Forelimb muscle (tissue), 1 donor: ENCODE measurements at regions not wholly inside any gene's neighbourhood (a gene's known extent, or its start where the extent isn't known, plus 50 kb on each side); places are given as distances from the start of the nearest gene placed in this dataset.
"Not testable (repeated sequence)": the region's sequence is repeated elsewhere in the genome, so short reads cannot be mapped to it uniquely, and the experiment has no call there.

Experiments used
- DNase-seq: peaks from one replicate; pipeline ENCODE4 v3.0.0-alpha.2; 2013; ENCODE audit warnings: low read depth

DNA sequence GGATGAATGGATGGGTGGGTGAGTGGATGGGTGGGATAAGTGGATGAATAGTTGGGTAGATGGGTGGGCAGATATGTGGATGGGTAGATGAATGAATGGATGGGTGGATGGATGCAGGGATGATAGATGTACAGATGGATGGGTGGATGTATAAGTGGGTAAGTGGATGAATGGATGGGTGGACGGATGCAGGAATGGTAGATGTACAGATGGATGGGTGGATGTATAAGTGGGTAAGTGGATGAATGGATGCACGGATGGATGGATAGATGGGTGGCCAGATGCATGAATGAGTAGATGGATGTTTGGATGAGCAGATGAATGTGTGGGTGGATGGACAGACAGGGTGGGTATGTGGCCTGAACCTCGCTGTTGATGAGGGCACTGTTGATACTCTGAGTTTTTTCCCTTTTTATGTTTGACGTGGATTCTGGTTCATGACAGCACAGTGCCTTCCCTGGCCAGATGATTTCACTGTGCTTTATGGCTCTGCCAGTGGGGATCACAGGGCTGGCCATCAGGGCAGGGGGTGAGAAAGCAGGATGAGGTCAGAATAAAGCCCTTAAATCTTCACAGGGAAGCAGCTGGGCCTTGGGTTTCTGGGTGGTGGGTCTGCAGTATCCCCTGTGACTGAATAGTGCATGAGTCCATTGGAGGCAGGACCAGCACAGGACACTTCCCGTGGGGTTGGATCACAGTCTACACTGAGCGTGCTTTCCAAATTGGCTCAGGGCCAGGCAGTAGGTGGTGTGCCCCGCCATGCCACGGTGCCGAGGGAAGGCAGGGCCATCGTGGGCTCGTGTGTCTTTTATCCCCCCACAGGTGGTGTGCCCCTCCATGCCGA lies 213.2 kb downstream of the BANP start:
- DNase-seq, result not testable (repeated sequence)

DNA sequence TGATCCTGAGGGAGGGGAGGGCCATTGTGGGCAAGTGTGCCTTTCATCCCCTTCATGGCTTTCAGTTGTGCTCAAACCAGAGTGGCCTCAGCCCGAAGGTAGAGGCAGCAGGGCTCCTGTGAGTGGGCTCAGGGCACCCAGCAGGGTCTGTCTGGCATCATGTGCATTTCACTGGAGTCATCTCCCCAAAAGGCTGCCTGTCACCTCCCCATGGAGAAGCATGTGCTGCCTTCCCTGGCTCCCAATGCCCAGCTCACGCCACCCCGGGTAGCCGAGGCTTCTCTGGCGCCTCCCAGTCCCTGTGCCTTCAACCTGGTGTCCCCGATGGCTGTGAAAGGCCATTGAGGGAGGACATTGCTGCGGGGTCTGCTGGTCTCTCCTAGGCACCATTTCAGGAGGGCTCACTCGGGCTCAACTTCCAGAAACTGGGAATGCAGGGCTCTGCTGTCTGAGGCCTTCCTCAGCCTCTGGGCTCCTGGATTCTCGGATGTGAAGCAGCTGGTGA lies 213.9 kb downstream of the BANP start:
- not testable (repeated sequence) for DNase-seq

DNA sequence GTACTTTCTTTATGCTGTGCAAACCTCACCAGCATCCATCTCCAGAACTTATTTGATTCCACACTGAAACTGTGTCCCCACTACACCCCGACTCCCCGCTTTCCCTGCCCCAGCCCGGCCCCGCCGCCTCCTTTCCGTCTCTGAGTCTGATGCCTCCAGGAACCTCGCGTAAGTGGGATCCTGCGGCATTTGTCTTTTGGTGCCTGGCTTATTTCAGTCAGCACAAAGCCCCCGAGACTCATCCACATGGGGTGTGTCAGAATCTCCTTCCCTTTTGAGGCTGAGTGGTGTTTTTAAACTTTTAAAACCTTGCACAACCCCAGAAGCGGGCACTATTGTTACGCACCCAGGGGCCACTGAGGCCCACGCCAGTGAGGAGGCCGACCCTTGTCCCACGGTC lies 214.4 kb downstream of the BANP start:
- DNase-seq, result not testable (repeated sequence)

DNA sequence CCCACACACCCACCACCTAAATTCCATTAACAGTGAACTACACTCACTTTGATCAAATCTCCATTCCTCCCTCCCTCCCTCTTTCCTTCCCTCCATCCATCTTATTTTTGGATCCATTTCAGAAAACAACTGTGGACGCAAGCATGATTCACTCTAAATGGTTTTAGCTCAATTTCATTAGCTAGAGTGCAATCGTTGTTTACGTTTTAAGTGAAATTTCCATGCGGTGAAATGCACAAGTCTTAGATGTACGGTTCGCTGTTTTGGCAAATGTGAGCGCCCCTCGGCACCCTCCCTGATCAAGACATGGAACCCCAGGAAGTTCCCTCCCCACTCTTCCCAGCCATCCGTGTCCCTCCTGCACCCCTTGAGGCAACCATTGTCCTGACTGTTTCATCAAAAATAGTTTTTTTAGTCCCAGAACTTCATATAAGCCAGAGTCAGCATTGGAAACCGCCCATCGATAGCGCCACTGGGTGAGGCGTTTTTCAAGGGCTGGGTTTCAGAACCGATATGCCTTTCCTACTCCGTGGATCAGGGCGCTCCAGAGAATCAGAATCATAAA lies 215.1 kb downstream of the BANP start:
- DNase-seq, result not testable (repeated sequence)

DNA sequence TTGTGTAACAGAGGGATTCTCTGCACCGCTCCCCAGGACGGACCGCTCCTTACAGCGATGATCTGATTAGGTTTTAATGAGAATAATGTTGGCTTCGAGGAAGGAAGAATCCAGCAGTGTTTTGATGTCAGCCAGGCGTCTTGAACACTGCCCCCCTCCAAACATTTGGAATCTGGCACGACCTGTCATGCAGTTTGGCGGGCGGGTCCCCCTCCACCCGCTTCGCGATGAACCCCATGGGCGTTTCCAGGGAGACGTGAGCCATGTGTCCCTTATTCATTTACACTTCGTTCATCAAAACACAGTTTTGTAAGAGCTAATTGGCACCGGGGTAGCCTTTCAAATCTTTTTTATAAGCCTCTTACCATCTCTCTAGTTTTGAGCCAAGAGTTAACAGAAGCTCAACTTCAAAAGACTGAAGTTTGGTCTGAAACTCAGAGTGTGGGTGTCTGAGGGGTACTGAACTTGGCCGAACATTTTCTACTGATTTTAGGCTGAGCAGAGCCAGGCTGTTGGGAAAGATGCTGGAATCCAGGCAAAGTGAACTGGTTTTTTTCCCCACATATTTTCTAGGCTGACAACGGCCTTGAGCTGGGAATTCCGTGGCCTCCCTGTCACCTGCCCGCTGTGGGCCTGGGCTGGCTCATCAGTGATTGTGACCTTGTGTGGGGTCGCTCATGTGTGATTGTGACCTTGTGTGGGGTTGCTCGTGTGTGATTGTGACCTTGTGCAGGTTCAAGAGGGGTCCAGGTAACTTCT lies 214.8 kb upstream of the ZNF469 start:
- not testable (repeated sequence) for DNase-seq

DNA sequence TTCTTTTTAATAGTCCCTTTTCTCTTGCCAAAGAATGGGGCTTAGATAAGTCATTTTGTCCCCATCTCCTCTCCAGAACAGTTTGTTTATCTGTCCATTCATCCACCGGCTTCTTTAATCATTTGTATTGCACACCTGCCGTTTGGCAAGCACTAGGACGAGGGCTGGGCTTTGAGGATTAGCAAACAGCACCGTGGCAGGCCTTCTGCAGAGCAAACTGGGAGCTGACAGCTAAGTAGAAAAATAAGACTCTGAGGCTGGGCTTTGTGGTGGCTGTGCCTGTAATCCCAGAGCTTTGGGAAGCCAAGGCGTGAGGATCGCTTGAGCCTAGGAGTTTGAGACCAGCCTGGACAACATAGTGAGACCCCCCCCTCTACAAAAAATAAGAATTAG lies 214.2 kb upstream of the ZNF469 start:
- DNase-seq, result not testable (repeated sequence)

DNA sequence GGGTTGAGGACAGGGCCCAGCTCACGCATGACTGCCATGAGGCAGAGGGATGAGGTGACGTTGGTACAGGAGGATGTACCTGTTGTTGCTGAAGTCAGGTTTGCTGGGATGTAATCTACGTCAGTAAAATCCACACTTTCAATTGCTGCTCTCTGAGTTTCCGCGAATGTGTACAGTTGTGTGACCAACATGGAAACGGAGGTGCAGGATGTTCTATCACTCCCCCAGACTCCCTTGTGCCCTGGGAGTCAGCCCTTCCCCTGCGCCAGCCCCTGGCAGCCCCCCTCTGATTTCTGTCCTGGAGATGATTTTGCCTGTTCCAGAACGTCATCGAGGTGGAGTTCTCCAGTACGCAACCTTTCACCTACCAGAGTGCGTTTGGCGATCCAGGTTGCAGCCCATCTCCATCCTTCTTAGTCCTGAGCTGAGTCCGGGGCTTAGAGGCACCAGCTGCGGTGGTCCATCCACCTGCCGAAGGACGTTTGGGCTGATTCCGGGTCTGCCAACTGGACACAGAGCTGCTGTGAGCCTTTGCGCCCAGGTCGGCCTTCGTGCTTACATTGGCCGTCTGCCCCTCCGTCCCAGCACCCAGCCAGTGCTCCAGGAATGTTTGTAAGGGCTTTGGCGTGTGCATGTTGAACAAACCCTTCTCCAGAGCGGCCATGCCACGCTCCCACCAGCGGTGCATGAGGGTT lies 213.5 kb upstream of the ZNF469 start:
- DNase-seq, result not testable (repeated sequence)

DNA sequence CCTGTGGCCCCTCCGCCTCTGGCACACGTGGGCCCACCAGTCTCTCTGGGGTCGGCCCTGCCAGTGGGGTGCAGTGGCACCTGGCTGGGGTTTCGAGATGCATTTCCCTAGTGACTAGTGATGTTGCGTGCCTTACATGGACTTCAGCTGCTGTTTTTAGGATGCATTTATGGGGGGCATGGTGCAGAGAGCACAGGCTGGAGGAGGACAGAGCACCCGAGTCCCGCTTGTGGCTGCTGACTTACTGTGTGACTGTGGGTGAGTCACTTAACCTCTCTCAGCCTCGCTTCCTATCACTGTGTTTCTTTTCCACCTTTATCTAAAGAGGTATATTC lies 213.0 kb upstream of the ZNF469 start:
- DNase-seq, result not testable (repeated sequence)

DNA sequence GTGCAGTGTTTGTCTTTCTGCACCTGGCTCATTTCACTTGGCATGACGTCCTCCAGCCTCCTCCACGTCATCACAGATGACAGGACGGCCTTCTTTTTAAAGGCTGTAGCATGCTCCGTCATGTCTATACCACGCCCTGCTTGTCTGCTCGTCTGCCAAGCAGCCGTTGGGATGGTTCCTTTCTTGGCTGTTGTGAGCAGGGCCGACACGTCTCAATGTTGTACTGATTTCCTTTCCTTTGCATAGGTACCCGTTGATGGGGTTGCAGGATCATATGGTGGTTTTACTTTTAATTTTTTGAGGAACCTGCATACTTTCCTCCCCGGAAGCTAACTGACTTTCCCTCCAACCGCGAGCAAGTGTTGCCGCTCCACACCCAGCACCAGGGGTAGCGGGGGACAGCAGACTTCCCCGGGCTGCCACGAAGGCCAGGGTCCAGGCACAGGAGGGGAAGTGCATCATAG lies 212.2 kb upstream of the ZNF469 start:
- no peak for DNase-seq

DNA sequence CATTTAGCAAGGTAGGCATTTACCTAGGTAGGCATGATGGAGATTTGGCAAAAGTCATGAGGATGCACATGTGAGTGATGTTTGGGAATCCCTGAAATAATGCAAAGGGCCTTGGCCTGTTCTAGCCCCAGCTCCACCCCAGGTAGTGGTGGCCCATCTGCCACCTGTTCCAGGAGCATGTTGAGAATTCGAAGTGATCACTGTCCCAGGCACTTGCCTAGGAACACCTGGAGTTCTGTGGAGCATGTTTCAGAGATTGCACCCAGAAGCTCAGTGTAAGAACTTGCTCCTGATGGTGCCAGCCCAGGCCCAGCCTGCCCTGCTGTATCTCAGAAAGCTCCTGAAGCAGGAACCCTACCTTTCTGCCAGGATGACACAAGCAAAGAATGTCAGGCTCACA lies 211.6 kb upstream of the ZNF469 start:
- DNase-seq, result not testable (repeated sequence)

DNA sequence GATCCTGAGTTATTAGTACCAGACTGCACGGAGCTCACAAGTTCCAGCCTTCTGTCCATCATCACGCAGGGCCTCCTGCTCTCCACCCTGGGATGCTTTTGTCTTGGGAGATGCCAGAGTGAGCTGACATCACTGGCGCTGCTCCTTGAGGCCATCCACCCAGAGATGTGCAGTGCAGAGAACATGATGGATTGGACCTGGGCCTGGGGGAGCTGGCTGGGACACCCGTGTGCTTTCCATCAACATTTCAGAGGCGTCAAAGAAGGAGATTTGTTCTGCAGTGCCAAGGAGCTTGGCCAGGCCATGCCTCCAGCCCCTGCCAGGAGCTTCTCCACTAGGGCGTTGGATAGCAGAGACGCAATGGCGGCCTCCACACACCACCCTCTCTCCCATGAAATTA lies 206.6 kb upstream of the ZNF469 start:
- DNase-seq, result not testable (repeated sequence)

DNA sequence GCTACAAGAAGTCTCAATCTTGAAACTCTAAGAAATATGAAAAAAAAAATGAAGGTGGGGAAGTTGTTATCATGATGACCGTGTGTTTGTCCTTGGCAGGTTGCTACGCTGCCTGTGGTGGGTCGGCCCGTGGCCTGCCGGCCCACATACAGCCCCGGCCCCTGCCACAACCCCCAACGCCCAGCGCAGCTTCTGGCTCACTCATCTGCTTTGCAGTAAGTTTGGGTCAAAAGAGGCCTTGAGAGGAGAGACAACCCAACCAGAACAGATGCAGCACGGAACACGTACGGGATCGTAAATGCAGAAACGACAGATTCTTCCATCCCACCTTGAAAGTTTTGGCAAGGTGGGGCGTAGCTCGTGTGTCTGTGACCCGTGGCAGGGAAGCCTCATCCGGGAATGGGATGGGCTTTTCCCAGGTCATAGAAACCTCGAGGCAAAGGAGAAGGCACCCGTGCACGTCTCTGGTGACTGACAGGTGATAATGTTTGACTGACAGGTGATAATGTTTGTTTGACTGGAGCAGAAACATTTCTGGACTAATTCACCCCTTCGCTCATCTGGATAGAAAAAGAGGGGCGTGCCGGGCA lies 206.1 kb upstream of the ZNF469 start:
- not testable (repeated sequence) for DNase-seq

DNA sequence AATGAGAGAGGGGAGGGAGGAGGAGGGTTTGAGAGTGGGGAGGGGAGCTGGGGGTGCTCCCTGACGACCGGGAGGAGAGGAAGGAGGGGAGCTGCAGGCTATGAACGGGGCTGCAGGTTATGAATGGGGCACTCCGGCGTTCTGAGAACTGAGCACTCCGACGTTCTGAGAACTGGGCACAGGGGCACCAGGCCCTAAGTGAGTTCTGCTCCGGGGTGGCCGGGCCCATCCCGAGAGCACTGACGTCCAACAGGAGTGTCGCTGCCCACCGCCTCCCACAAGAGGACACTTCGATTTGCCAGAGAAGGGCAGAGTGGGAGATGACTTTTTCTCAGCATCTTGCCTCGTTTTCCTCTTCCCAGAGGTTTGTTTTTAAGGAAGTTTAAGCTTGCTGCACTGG lies 204.5 kb upstream of the ZNF469 start:
- DNase-seq, result not testable (repeated sequence)

DNA sequence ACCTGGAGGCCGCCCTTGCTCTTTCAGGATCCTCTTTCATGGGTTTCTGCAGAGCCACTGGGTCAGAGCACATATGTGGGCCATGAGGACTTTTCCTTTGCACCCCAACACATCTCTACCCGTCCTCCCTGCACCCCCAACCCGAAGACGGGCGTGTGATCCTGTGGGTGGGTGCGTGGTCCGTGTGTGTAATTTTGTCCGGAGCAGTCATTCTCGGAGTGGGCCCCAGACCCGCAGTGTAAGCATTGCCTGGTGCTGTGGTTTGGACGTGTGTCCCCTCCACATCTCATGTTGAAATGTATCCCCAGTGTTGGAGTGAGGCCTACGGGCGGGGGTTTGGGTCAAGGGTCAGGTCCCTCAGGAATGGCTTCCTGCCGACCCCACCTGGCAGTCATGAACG lies 203.9 kb upstream of the ZNF469 start:
- not testable (repeated sequence) for DNase-seq

DNA sequence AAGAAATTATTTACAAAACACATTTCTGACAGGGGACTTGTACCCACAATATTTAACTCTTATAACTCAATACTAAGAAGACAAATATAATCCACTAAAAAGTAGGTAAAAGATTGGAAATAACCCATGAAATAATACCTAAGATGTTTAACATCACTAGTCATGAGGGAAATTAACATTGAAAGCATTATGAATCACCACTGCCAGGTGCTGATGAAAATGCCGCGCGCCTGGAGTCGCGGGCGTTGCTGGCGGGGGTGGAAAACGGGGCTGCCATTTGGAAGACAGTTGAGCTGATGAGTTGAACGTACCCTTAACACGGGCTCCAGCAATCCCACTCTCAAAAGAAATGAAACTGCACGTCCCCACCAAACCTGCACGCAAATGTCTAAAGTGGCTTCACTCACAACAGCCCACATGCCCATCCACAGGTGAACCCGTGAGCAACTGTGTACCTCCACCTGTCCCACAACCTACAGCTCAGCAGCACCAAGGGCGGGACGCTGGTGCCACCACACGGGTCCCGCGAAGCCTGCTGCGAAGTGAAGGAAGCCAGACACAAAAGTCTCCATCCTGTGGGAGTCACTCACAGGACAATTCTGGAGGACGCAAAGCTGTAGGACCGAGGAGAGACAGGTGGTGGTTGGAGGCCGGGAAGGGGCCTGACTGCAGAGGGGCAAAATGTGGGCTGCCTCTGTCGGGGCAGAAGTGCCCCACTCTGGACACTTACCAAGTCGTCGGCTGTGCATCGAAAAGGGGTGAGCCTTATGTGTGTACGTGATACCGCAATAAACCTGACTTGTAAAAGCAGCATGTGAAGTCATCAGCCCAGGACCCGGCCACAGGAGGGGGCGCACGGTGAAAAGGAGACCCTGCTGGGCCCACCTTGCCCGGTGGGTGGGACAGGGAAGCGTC lies 199.5 kb upstream of the ZNF469 start:
- not testable (repeated sequence) for DNase-seq

DNA sequence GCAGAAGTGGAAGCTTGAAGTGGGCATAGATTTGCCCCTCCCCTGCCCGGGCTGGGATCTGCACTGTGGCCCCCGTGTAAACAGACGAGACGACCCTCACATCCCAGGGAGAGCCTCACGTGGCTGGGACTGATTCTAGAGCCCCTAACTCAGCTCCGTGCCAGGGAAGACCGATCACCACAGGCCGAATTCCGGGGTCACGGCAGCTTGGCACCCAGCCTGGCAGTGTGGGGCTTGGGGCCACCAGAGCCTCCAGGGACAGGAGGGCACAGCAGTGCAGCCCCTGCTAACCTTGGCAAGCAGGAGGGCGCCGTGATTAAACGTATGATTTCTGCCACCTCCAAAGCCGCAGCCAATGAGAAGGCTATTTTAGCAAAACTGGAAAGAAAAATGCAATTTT lies 198.7 kb upstream of the ZNF469 start:
- DNase-seq, result not testable (repeated sequence)

DNA sequence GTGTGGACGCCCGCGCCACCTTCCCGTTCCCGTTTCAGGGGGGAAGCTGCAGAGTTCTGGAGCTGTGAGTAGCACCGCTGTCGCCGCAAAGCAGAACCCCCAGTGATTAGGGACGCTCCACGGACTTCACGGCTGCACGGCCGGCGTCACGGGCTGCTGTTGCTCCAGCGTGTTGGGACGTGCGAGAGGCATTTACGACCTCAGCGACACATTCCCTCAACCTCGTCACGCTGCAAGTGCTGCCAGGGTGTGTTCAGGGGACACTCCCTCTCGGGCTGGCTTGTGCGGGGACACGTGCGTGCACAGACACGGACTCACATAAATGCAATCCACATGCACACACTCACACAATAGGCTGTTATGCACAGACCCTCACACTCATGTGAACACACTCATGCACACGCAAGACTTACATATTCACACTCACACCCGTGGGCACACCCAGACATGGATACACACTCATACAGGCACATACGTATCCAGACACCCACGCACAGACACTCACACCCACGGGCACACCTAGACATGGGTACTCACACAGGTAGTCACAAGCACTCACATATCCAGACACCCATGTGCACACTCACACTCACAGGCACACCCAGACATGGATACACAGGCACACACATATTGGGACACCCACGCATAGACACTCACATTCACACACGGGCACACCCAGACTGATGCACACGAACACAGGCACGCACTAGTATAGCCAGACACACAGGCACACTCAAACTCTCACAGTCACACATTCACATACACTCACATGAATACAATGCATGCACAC lies 198.0 kb upstream of the ZNF469 start:
- DNase-seq, result not testable (repeated sequence)

DNA sequence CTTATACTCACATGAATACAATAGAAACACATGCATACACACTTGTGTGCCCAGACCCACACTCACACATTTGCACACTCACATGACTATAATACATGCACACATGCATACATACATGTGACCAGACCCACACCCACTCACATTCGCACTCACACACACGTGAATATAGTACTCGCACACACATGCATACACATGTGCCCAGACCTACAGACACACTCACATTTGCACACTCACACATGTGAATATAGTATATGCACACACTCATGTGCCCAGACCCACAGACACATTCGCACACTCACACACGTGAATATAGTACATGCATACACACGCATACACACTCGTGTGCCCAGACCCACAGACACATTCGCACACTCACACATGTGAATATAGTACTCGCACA lies 197.4 kb upstream of the ZNF469 start:
- not testable (repeated sequence) for DNase-seq
